K562 (cell line): ENCODE measurements at regions not wholly inside any gene's neighbourhood (a gene's known extent, or its start where the extent isn't known, plus 50 kb on each side); places are given as distances from the start of the nearest gene placed in this dataset.

Experiments
- ATAC-seq: fragments of 200-7000 bp; cut with Tn5 transposase; 3 replicates; pipeline ENCODE4 v1.9.1; 2020; ENCODE audit warnings: moderate library complexity
- BruUV-seq: library from RNA; stranded (reverse); fragments of 400-500 nt; replicated peaks from 2 replicates; lab custom pipeline; 2021; lab: Mats Ljungman, UMichigan
- CTCF ChIA-PET: fragments of 300-600 bp; formaldehyde crosslinking; extraction: SDS; loops from one replicate; lab custom pipeline; 2021; ENCODE audit warnings: low intra/inter-chr PET ratio; lab: Yijun Ruan, JAX
- POLR2A ChIA-PET: fragments of 300-600, 350-650 bp; sonication (Branson Sonifier 250); formaldehyde crosslinking; extraction: SDS; loops from one replicate; lab custom pipeline; 2021; ENCODE audit warnings: antibody characterized with exemption, inconsistent platforms; lab: Yijun Ruan, JAX
- DNase-seq, 4 experiments: peaks; one replicate each; pipeline versions ENCODE4 v3.0.0 to v3.0.0-alpha.2; 2011 to 2018; ENCODE audit warnings: low spot score in 3 of 4, mixed read lengths in 3 of 4; ENCODE audit errors: extremely low read depth in 1 of 4
- FAIRE-seq: peaks from 2 replicates; lab custom pipeline; 2011; peaks lifted over from hg19 to GRCh38; lab: Jason Lieb, UNC
- H2AFZ ChIP-seq: 2 replicates; pipeline ENCODE4 v1.6.0; 2011; ENCODE audit warnings: low read depth, low read length, control low read depth, inconsistent platforms
- H3K27ac ChIP-seq: fragments of 200-600 bp; 3 replicates; pipeline ENCODE4 v1.8.0; 2011; ENCODE audit warnings: low read depth, mild to moderate bottlenecking, control low read depth, inconsistent platforms, low read length, moderate library complexity, mixed read lengths; ENCODE audit errors: extremely low read depth
- H3K27me3 ChIP-seq, 2 experiments: fragments of 300-600 bp in 1 of 2; 2 replicates in 1 of 2; 3 replicates in 1 of 2; pipeline versions ENCODE4 v1.6.0 to v1.8.0; 2011; ENCODE audit warnings: inconsistent platforms in 2 of 2, low read length in 2 of 2, mild to moderate bottlenecking in 1 of 2, mixed read lengths in 1 of 2, moderate library complexity in 1 of 2; ENCODE audit not compliant: control insufficient read depth in 2 of 2, insufficient read depth in 2 of 2
- H3K36me3 ChIP-seq: fragments of 300-600 bp; 3 replicates; pipeline ENCODE4 v1.8.0; 2011; ENCODE audit warnings: mild to moderate bottlenecking, low read length, inconsistent platforms; ENCODE audit not compliant: control insufficient read depth, insufficient read depth
- H3K4me1 ChIP-seq, 2 experiments: fragments of 200-600 bp in 1 of 2; replicated peaks in 1 of 2; 2 replicates in 1 of 2; 3 replicates in 1 of 2; pipeline versions ENCODE4 v1.5.1 to v1.8.0; 2011; ENCODE audit warnings: inconsistent platforms in 2 of 2, low read length in 2 of 2, mild to moderate bottlenecking in 1 of 2, mixed read lengths in 1 of 2, moderate library complexity in 1 of 2; ENCODE audit not compliant: control insufficient read depth in 2 of 2, insufficient read depth in 2 of 2
- H3K4me2 ChIP-seq: 2 replicates; pipeline ENCODE4 v1.6.1; 2011; ENCODE audit warnings: low read length, control low read depth, inconsistent platforms, mixed read lengths; ENCODE audit not compliant: insufficient read depth
- H3K4me3 ChIP-seq: fragments of 200-600 bp; sonication (generic), shearing (Covaris generic); 2 replicates; pipeline ENCODE4 v1.5.1; 2016; ENCODE audit warnings: control low read depth, inconsistent platforms
- H3K79me2 ChIP-seq: fragments of 200-600 bp; 3 replicates; pipeline ENCODE4 v1.8.0; 2011; ENCODE audit warnings: low read length, inconsistent platforms; ENCODE audit not compliant: control insufficient read depth, insufficient read depth
- H3K9ac ChIP-seq, 2 experiments: 2 replicates each; pipeline versions ENCODE4 v1.6.0 to v1.6.1; 2011; ENCODE audit warnings: low read depth in 2 of 2, low read length in 2 of 2, control low read depth in 1 of 2, inconsistent platforms in 1 of 2, mild to moderate bottlenecking in 1 of 2, mixed read lengths in 1 of 2; ENCODE audit not compliant: insufficient read depth in 1 of 2
- H3K9me1 ChIP-seq: one replicate; pipeline ENCODE4 v1.6.0; 2011; ENCODE audit warnings: inconsistent platforms, mild to moderate bottlenecking, low read length, moderate library complexity; ENCODE audit not compliant: control insufficient read depth, insufficient read depth
- H3K9me3 ChIP-seq: replicated peaks from 2 replicates; pipeline ENCODE4 v1.5.1; 2011; ENCODE audit warnings: low read depth, low read length, inconsistent platforms; ENCODE audit not compliant: control insufficient read depth, insufficient read depth
- H4K20me1 ChIP-seq: replicated peaks from 2 replicates; pipeline ENCODE4 v1.6.1; 2011; ENCODE audit warnings: low read length, inconsistent platforms, mixed read lengths; ENCODE audit not compliant: control insufficient read depth, insufficient read depth
- BCOR ChIP-seq: fragments of 450-650 bp; IDR thresholded peaks from 2 replicates; pipeline ENCODE4 v1.6.1; 2016
- GTF3C2 ChIP-seq: IDR thresholded peaks from 3 replicates; pipeline ENCODE4 v1.6.1; 2011; ENCODE audit warnings: borderline replicate concordance, mild to moderate bottlenecking, moderate library complexity; ENCODE audit not compliant: insufficient read length; ENCODE audit errors: extremely low read depth
- ZFX ChIP-seq: sonication (generic); formaldehyde crosslinking; IDR thresholded peaks from 2 replicates; pipeline ENCODE4 v1.8.0; 2022; ENCODE audit warnings: mild to moderate bottlenecking, missing genetic modification reagents, moderate library complexity
- ZHX1 ChIP-seq: fragments of 150-350 bp; conservative IDR thresholded peaks from 2 replicates; pipeline ENCODE4 v1.6.1; 2014; ENCODE audit warnings: low read length
- ZNF175 ChIP-seq: fragments of 200-800 bp; sonication (Bioruptor generic); IDR thresholded peaks from 2 replicates; pipeline ENCODE4 v1.6.1; 2016; ENCODE audit warnings: low read depth, mild to moderate bottlenecking, missing genetic modification characterization, missing compliant biosample characterization
- ZSCAN32 ChIP-seq: fragments of 450-650 bp; formaldehyde crosslinking; IDR thresholded peaks from 2 replicates; pipeline ENCODE4 v1.4.0; 2020; ENCODE audit warnings: mild to moderate bottlenecking, moderate library complexity
- WGBS: fragments of 100-300 bp; shearing (Covaris generic); methylation state at CpG from one replicate; pipeline ENCODE4 v1.1.6; 2016; ENCODE audit warnings: low coverage, mixed read lengths; ENCODE audit not compliant: insufficient coverage; ENCODE audit errors: missing lambda C conversion rate; 5-methylcytosine and 5-hydroxymethylcytosine counted together
- in situ Hi-C: fragments of 300-500 bp; cut with MboI; formaldehyde crosslinking; loops from 4 replicates; pipeline ENCODE4 v1.15.0; 2018; ENCODE audit warnings: inconsistent platforms, mixed read lengths
- intact Hi-C: fragments of 100-400 bp; cut with micrococcal nuclease; formaldehyde crosslinking; loops from 2 replicates; pipeline ENCODE4 v1.14.2; 2022

- no peak for TF ChIP-seq ZNF175 (CRISPR knock-in tag)
- no peak for TF ChIP-seq GTF3C2
- no peak for TF ChIP-seq ZHX1
- TF ChIP-seq, all 486 proteins: peak for 0
Observed at GRCh38 chr16:51538707-51539498, 387.8 kb upstream of the SALL1 start (continued).

- BruUV-seq: no TSS peak
- H2AFZ ChIP-seq: no peak overlapping the region
- DNase-seq (no peak), FAIRE-seq (no peak), ATAC-seq (no peak)
- H3K9me1 ChIP-seq: no peaks in the 10 kb centered on the region
- no peaks in the 10 kb centered on the region for H3K27me3 ChIP-seq
- intact Hi-C loops: no loop called here
- H3K9ac ChIP-seq: no peak overlapping the region
- H3K79me2 ChIP-seq: no peaks in the 10 kb centered on the region
- TF ChIP-seq BCOR (no peak), ZSCAN32 (CRISPR knock-in tag) (no peak), ZFX (CRISPR knock-in tag) (no peak)
- H3K36me3 ChIP-seq: no peaks in the 10 kb centered on the region
- ChIA-PET CTCF (no interaction called here), POLR2A (no interaction called here)
- no peak overlapping the region for H3K4me2 ChIP-seq
- no peak overlapping the region for H3K27ac ChIP-seq
- no peaks in the 10 kb centered on the region for H3K4me1 ChIP-seq
- H4K20me1 ChIP-seq: no peaks in the 10 kb centered on the region
- H3K9me3 ChIP-seq: no peaks in the 10 kb centered on the region; the same call in 1 of the 2 replicates
- in situ Hi-C loops: no loop called here
- H3K4me3 ChIP-seq: no peak overlapping the region
- 3% methylated on average over 10 of the region's 11 CpGs for WGBS
Observed at GRCh38 chr16:51535591-51535990, 384.5 kb upstream of the SALL1 start.
